Ovary (tissue), 3 donors: ENCODE measurements at regions not wholly inside any gene's neighbourhood (a gene's known extent, or its start where the extent isn't known, plus 50 kb on each side); places are given as distances from the start of the nearest gene placed in this dataset.

Experiments
- EP300 ChIP-seq: sonication (generic); formaldehyde crosslinking; IDR thresholded peaks from one replicate; pipeline ENCODE4 v1.6.1; 2017; ENCODE audit warnings: antibody characterized with exemption
- POLR2A ChIP-seq: fragments of 450-650 bp; IDR thresholded peaks from one replicate; pipeline ENCODE4 v1.6.1; 2017; ENCODE audit warnings: antibody characterized with exemption, mild to moderate bottlenecking, moderate library complexity
- TF ChIP-seq, protein P1 (sequence below), 3 donors: fragments of 450-650 bp in 2 of 3; fragments of 200-600 bp in 1 of 3; IDR thresholded peaks; one replicate each; pipeline versions ENCODE4 v1.5.1 to v1.8.0; 2016 to 2022; ENCODE audit warnings: antibody characterized with exemption in 3 of 3, mild to moderate bottlenecking in 1 of 3
- donor health status: DM: no; HTN: no; CAD: no.

DNA sequence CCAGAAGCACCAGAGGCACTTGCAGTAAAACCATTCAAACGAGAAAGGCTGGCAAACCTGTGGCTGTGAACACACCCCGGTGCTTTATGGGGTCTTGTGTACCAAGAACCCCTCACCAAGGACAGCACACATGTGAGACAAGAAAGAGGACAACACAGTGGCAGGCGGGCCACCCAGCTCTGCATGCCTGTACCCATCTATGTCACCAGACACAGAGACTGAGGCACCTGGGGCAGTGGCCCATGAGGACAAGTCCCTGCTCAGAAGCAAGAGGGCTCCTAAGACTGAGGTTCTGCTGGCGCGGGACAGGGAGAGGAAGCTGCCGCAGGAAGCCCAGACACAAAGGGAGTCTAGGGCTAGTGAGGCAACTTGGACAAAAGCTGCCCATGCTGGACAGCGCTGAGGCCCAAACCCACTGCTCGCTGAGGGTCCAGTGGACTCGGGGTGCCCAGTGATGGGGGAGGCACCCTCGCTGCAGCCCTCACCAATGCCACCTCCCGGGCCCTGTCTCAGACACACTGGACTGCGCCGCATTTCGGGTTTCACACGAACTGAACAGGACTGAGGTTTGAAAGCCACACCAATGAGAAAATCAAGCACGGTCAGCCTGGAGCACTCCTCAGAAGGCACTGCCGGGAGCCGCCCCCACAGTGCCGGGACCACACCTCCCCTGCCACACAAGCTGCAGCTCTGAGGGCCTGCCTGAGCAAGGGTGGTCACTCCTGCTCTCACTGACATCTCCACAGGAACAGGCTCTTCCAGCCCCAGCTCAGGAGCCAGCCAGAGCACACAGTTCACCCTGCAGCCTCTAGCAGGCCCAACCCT, 232.7 kb downstream of the TUBA3C start:
- TF ChIP-seq, protein P1, sequence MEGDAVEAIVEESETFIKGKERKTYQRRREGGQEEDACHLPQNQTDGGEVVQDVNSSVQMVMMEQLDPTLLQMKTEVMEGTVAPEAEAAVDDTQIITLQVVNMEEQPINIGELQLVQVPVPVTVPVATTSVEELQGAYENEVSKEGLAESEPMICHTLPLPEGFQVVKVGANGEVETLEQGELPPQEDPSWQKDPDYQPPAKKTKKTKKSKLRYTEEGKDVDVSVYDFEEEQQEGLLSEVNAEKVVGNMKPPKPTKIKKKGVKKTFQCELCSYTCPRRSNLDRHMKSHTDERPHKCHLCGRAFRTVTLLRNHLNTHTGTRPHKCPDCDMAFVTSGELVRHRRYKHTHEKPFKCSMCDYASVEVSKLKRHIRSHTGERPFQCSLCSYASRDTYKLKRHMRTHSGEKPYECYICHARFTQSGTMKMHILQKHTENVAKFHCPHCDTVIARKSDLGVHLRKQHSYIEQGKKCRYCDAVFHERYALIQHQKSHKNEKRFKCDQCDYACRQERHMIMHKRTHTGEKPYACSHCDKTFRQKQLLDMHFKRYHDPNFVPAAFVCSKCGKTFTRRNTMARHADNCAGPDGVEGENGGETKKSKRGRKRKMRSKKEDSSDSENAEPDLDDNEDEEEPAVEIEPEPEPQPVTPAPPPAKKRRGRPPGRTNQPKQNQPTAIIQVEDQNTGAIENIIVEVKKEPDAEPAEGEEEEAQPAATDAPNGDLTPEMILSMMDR (IDR thresholded peaks at IDR 0.05): no peak
- TF ChIP-seq POLR2A (no peak), EP300 (no peak)
